ENCODE measurements at regions not wholly inside any gene's neighbourhood (a gene's known extent, or its start where the extent isn't known, plus 50 kb on each side); places are given as distances from the start of the nearest gene placed in this dataset.

GRCh38 chr2:120658042-120658769 lies 77.5 kb upstream of the GLI2 start (continued):
- TF ChIP-seq CHD1 (IDR thresholded peaks at IDR 0.05; ENCODE audit: low read depth, low read length) = no peak
- TF ChIP-seq SREBF2 (IDR thresholded peaks at IDR 0.05; ENCODE audit: low read length) = no peak
- no peak for TF ChIP-seq JUNB (IDR thresholded peaks at IDR 0.05)
- TF ChIP-seq RB1 (IDR thresholded peaks at IDR 0.05; ENCODE audit: borderline replicate concordance) = no peak
- TF ChIP-seq NR2F1 (conservative IDR thresholded peaks at IDR 0.05) = no peak
- TF ChIP-seq RAD51 (IDR thresholded peaks at IDR 0.05) = no peak
- TF ChIP-seq CREM (IDR thresholded peaks at IDR 0.05; ENCODE audit: low read depth) = no peak
- no peak for TF ChIP-seq TAF1 (IDR thresholded peaks at IDR 0.05; ENCODE audit: borderline replicate concordance, low read depth, low read length)
- TF ChIP-seq RBBP5 (conservative IDR thresholded peaks at IDR 0.05) = no peak

- DNase-seq (ENCODE audit: low read depth, low spot score) = no peak
- intact Hi-C loops (cut with micrococcal nuclease; ENCODE audit: unreplicated experiment) = no loop called here
- Histone ChIP-seq H3K36me3 (ENCODE audit: control insufficient read depth in 2 of 2, insufficient read depth in 2 of 2, low read length in 1 of 2) (no peaks in the 10 kb centered on the region), H3K79me2 (ENCODE audit: control insufficient read depth, insufficient read depth, low read length) (no peaks in the 10 kb centered on the region), H2AFZ (ENCODE audit: control insufficient read depth, low read depth, low read length) (no peak overlapping the region), H3K4me1 (ENCODE audit: control insufficient read depth, insufficient read depth, low read length) (no peaks in the 10 kb centered on the region), H3K27me3 (replicated peaks in 1 of 2; ENCODE audit: control insufficient read depth in 2 of 2, insufficient read depth in 2 of 2, low read length in 1 of 2) (no peaks in the 10 kb centered on the region; a peak in 1 of 4 replicates), H3K9me3 (replicated peaks; ENCODE audit: control insufficient read depth, insufficient read depth, low read length) (no peaks in the 10 kb centered on the region), H3K4me3 (no peak overlapping the region), H3K4me2 (ENCODE audit: control insufficient read depth, insufficient read depth) (no peak overlapping the region), H4K20me1 (ENCODE audit: control insufficient read depth, insufficient read depth) (no peaks in the 10 kb centered on the region), H3K9ac (ENCODE audit: control insufficient read depth, insufficient read depth, low read length) (no peak overlapping the region), H3K27ac (ENCODE audit: control insufficient read depth, insufficient read depth) (no peak overlapping the region)
- ChIA-PET SMC1A (ENCODE audit: uncharacterized antibody, unreplicated experiment) (no interaction called here), CTCF (no interaction called here), RAD21 (ENCODE audit: unreplicated experiment) (no interaction called here), POLR2A (no interaction called here)
- no peak for FAIRE-seq
- WGBS (ENCODE audit: insufficient coverage, insufficient replicate concordance, low lambda C conversion rate, missing lambda C conversion rate) = 58% methylated on average over 2 of the region's 2 CpGs
- no TSS peak for BruUV-seq (replicated peaks)
- in situ Hi-C loops (cut with MboI) = no loop called here
- TF ChIP-seq POU2F2 (IDR thresholded peaks at IDR 0.05; ENCODE audit: borderline replicate concordance, low read depth, low read length) (no peak), IKZF1 (conservative IDR thresholded peaks at IDR 0.05) (no peak), RUNX3 (IDR thresholded peaks at IDR 0.05; ENCODE audit: low read length) (no peak), BCL3 (IDR thresholded peaks at IDR 0.05; ENCODE audit: borderline replicate concordance, insufficient read depth, low read depth, low read length, poor library complexity, severe bottlenecking) (no peak), SREBF2 (IDR thresholded peaks at IDR 0.05; ENCODE audit: low read length) (no peak), HDGF (IDR thresholded peaks at IDR 0.05) (no peak), LARP7 (IDR thresholded peaks at IDR 0.05) (no peak), FOXK2 (IDR thresholded peaks at IDR 0.05) (no peak)
- ATAC-seq = no peak
Measured at GRCh38 chr2:120658770-120659158, 76.9 kb upstream of the GLI2 start.

Data from GM12878 (cell line).